Activated CD8-positive, alpha-beta T cell treated with anti-CD3 and anti-CD28 coated beads, Interleukin-2, amount 10 ng/mL, durations not matched to agents 7 days and 5 days (primary cell): ENCODE measurements at regions not wholly inside any gene's neighbourhood (a gene's known extent, or its start where the extent isn't known, plus 50 kb on each side); places are given as distances from the start of the nearest gene placed in this dataset.

Experiments used
- ATAC-seq: fragments of 150-1000 bp; cut with Tn5 transposase; one replicate; pipeline ENCODE4 v1.10.0; 2021; ENCODE audit warnings: moderate library complexity
- CTCF ChIA-PET: fragments of 350-600 bp; sonication (Branson Sonifier 250); formaldehyde crosslinking; loops from one replicate; lab custom pipeline; 2021; ENCODE audit warnings: antibody characterized with exemption; lab: Charles Lee
- POLR2A ChIA-PET: fragments of 350-600 bp; sonication (Branson Sonifier 250); formaldehyde crosslinking; loops from one replicate; lab custom pipeline; 2021; ENCODE audit warnings: antibody characterized with exemption; lab: Charles Lee
- DNase-seq: peaks from one replicate; pipeline ENCODE4 v3.0.0-alpha.2; 2020
- H3K27ac Mint-ChIP-seq: one replicate; pipeline ENCODE4 v1.8.0; 2021; ENCODE audit warnings: mild to moderate bottlenecking, mixed read lengths
- H3K27me3 Mint-ChIP-seq: one replicate; pipeline ENCODE4 v1.8.0; 2021; ENCODE audit warnings: low read depth, mixed read lengths
- H3K36me3 Mint-ChIP-seq: one replicate; pipeline ENCODE4 v1.8.0; 2021; ENCODE audit warnings: low read depth, mixed read lengths
- H3K4me1 Mint-ChIP-seq: one replicate; pipeline ENCODE4 v1.8.0; 2021; ENCODE audit warnings: low read depth, mixed read lengths
- H3K4me3 Mint-ChIP-seq: one replicate; pipeline ENCODE4 v1.8.0; 2021; ENCODE audit warnings: mild to moderate bottlenecking, mixed read lengths
- H3K9me3 Mint-ChIP-seq: one replicate; pipeline ENCODE4 v1.8.0; 2022; ENCODE audit warnings: mixed read lengths; ENCODE audit not compliant: insufficient read depth

- no peak for DNase-seq
- peaks cover 8% of the 10 kb centered on the region for H3K4me1 Mint-ChIP-seq
- H3K27ac Mint-ChIP-seq: no peak overlapping the region
- H3K36me3 Mint-ChIP-seq: no peaks in the 10 kb centered on the region
- H3K27me3 Mint-ChIP-seq: peaks cover 1% of the 10 kb centered on the region
- ChIA-PET POLR2A (no interaction called here), CTCF (interaction anchor here (0.8 to 4.0 kb wide), 5 partner anchors 17 to 379 kb away, joined by 3 to 43 read pairs (median 4); no protein-coding TSS in a partner anchor)
- no peaks in the 10 kb centered on the region for H3K9me3 Mint-ChIP-seq
- H3K4me3 Mint-ChIP-seq: no peak overlapping the region
- no peak for ATAC-seq
Observed at GRCh38 chr1:198086051-198086745, 70.6 kb upstream of the NEK7 start.

- DNase-seq (no peak), ATAC-seq (no peak)
- Mint-ChIP-seq H3K4me3 (no peak overlapping the region), H3K4me1 (peaks cover 8% of the 10 kb centered on the region), H3K27me3 (no peaks in the 10 kb centered on the region), H3K9me3 (no peaks in the 10 kb centered on the region), H3K27ac (no peak overlapping the region), H3K36me3 (no peaks in the 10 kb centered on the region)
- ChIA-PET CTCF (interaction anchor here (0.6 to 4.0 kb wide), 15 partner anchors 16 to 707 kb away, joined by 3 to 43 read pairs (median 4); no protein-coding TSS in a partner anchor), POLR2A (interaction anchor here (1.5 kb wide), 1 partner anchor 69 kb away, joined by 4 read pairs; the partner anchor contains the start of gene NEK7)
Observed at GRCh38 chr1:198087831-198088230, 69.0 kb upstream of the NEK7 start.

DNA sequence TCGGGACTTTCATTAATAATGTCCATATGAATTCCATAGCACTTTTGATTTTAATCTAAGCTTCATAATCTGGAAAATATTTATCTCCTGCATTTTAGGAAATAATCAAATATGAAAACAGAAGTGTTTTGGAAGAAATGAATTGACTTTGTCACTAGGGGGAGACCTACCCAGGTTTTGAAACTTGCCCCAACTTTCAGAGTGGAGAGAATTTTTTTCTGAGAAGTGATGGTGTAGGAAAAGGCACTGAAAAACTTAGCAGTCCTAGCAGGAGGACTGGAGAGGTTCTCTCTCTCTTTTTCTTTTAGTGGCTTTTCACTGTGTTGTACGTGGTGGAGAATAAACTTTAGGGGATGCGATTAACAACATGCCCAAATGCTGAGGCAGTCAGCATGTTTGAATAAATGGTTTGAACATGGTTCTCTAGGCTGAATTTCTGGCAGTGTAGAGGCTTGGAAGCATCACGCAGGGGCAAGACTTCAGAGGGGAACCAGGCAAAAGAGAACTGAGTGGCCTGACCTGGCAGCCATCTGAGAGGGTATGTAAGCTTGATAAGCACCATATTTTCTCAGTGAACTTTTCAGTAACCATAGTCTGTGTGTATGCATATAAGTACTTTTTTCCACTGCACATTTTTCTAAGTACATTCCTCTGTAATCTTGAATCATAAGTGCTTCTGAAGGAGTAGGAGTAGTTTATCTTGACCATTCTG is 68.3 kb upstream of the NEK7 start:
- H3K27me3 Mint-ChIP-seq: no peaks in the 10 kb centered on the region
- DNase-seq: peak; percentile 30

GRCh38 chr1:198096390-198096789 is 60.4 kb upstream of the NEK7 start:
- POLR2A ChIA-PET: no interaction called here
- H3K9me3 Mint-ChIP-seq: no peaks in the 10 kb centered on the region
- H3K27ac Mint-ChIP-seq: no peak overlapping the region

More for the DNA sequence above, 68.3 kb upstream of the NEK7 start:
- no peak overlapping the region for H3K4me3 Mint-ChIP-seq
- H3K4me1 Mint-ChIP-seq: peaks cover 8% of the 10 kb centered on the region
- ATAC-seq: peak; percentile 61
- peak overlapping the region; percentile 39 for H3K27ac Mint-ChIP-seq
- no peaks in the 10 kb centered on the region for H3K36me3 Mint-ChIP-seq
- no peaks in the 10 kb centered on the region for H3K9me3 Mint-ChIP-seq
- ChIA-PET POLR2A (interaction anchor here (1.5 kb wide), 1 partner anchor 68 kb away, joined by 4 read pairs; the partner anchor contains the start of gene NEK7), CTCF (interaction anchor here (0.7 to 4.0 kb wide), 18 partner anchors 15 to 398 kb away, joined by 3 to 43 read pairs (median 4); no protein-coding TSS in a partner anchor)

GRCh38 chr1:198099755-198100154 is 57.0 kb upstream of the NEK7 start:
- H3K4me1 Mint-ChIP-seq: peaks cover 26% of the 10 kb centered on the region
- CTCF ChIA-PET: no interaction called here
- no peak for ATAC-seq
- no peak overlapping the region for H3K27ac Mint-ChIP-seq
- no peak for DNase-seq
- no peaks in the 10 kb centered on the region for H3K27me3 Mint-ChIP-seq
- POLR2A ChIA-PET: no interaction called here
- H3K4me3 Mint-ChIP-seq: no peak overlapping the region
- H3K9me3 Mint-ChIP-seq: peaks cover 5% of the 10 kb centered on the region
- peaks cover 2% of the 10 kb centered on the region for H3K36me3 Mint-ChIP-seq

More at GRCh38 chr1:198096390-198096789, 60.4 kb upstream of the NEK7 start:
- Mint-ChIP-seq H3K4me1 (peaks cover 7% of the 10 kb centered on the region), H3K4me3 (no peak overlapping the region), H3K27me3 (no peaks in the 10 kb centered on the region), H3K36me3 (no peaks in the 10 kb centered on the region)
- DNase-seq (no peak), ATAC-seq (no peak)
- CTCF ChIA-PET: no interaction called here

GRCh38 chr1:198101716-198102453 is 54.9 kb upstream of the NEK7 start:
- Mint-ChIP-seq H3K9me3 (peaks cover 5% of the 10 kb centered on the region), H3K4me3 (peak overlapping the region; percentile 39), H3K4me1 (peaks cover 26% of the 10 kb centered on the region), H3K36me3 (peaks cover 2% of the 10 kb centered on the region), H3K27ac (peak overlapping the region; percentile 82), H3K27me3 (no peaks in the 10 kb centered on the region)
- DNase-seq: no peak
- ChIA-PET CTCF (interaction anchor here (0.8 to 4.9 kb wide), 9 partner anchors 11 to 55 kb away, joined by 3 to 43 read pairs (median 5); partner anchors contain the start of gene NEK7), POLR2A (interaction anchor here (0.6 to 1.9 kb wide), 2 partner anchors 56 to 58 kb away, joined by 3 to 9 read pairs; partner anchors contain the start of gene NEK7)
- ATAC-seq: peak; percentile 53

- Mint-ChIP-seq H3K9me3 (peaks cover 5% of the 10 kb centered on the region), H3K4me3 (peak overlapping the region; percentile 39), H3K36me3 (peaks cover 2% of the 10 kb centered on the region), H3K27ac (peak overlapping the region; percentile 82), H3K27me3 (no peaks in the 10 kb centered on the region), H3K4me1 (peaks cover 26% of the 10 kb centered on the region)
- DNase-seq (peak; percentile 51), ATAC-seq (peak; percentile 86)
- ChIA-PET CTCF (interaction anchor here (0.8 to 4.9 kb wide), 11 partner anchors 9 to 65 kb away, joined by 3 to 43 read pairs (median 5); partner anchors contain the start of gene NEK7), POLR2A (interaction anchor here (0.6 to 1.9 kb wide), 2 partner anchors 55 to 57 kb away, joined by 3 to 9 read pairs; partner anchors contain the start of gene NEK7)
Observed at GRCh38 chr1:198102454-198102827, 54.4 kb upstream of the NEK7 start.

GRCh38 chr1:198105185-198105584 is 51.6 kb upstream of the NEK7 start:
- DNase-seq (no peak), ATAC-seq (no peak)
- no peak overlapping the region for H3K4me3 Mint-ChIP-seq
- peaks cover 8% of the 10 kb centered on the region for H3K9me3 Mint-ChIP-seq
- H3K36me3 Mint-ChIP-seq: peaks cover 2% of the 10 kb centered on the region
- POLR2A ChIA-PET: no interaction called here
- no peak overlapping the region for H3K27ac Mint-ChIP-seq
- H3K4me1 Mint-ChIP-seq: peaks cover 26% of the 10 kb centered on the region
- CTCF ChIA-PET: interaction anchor here (0.7 to 4.9 kb wide), 2 partner anchors 11 to 18 kb away, joined by 3 to 43 read pairs; no protein-coding TSS in a partner anchor
- H3K27me3 Mint-ChIP-seq: no peaks in the 10 kb centered on the region

- Mint-ChIP-seq H3K36me3 (peaks cover 2% of the 10 kb centered on the region), H3K4me1 (peaks cover 23% of the 10 kb centered on the region), H3K4me3 (no peak overlapping the region), H3K27me3 (no peaks in the 10 kb centered on the region), H3K9me3 (peaks cover 9% of the 10 kb centered on the region), H3K27ac (no peak overlapping the region)
- ChIA-PET CTCF (interaction anchor here (4.9 kb wide), 1 partner anchor 19 kb away, joined by 43 read pairs; no protein-coding TSS in a partner anchor), POLR2A (no interaction called here)
- no peak for DNase-seq
- ATAC-seq: no peak
Observed at GRCh38 chr1:198106011-198106410, 50.8 kb upstream of the NEK7 start.
